ENCODE measurements at regions not wholly inside any gene's neighbourhood (a gene's known extent, or its start where the extent isn't known, plus 50 kb on each side); places are given as distances from the start of the nearest gene placed in this dataset.

GRCh38 chr2:104523921-104524320, 330.0 kb upstream of the POU3F3 start:
- Histone ChIP-seq H3K36me3 (ENCODE audit: insufficient read depth) (no peaks in the 10 kb centered on the region), H3K4me3 (IDR thresholded peaks at IDR 0.05; ENCODE audit: insufficient read depth, low read depth, low read length) (no peak overlapping the region), H4K20me1 (ENCODE audit: insufficient read depth) (no peaks in the 10 kb centered on the region), H3K4me1 (ENCODE audit: low read depth, poor library complexity, severe bottlenecking) (no peaks in the 10 kb centered on the region), H3K27me3 (ENCODE audit: insufficient read depth, low read depth) (no peaks in the 10 kb centered on the region), H3K27ac (no peak overlapping the region), H2AFZ (ENCODE audit: low read depth) (no peak overlapping the region), H3K4me2 (no peak overlapping the region), H3K9ac (no peak overlapping the region), H3K79me2 (ENCODE audit: insufficient read depth, low read depth) (no peaks in the 10 kb centered on the region)
- no peak for TF ChIP-seq CTCF (conservative IDR thresholded peaks at IDR 0.05; ENCODE audit: low read depth, low read length)

GRCh38 chr2:104528101-104528500, 325.8 kb upstream of the POU3F3 start:
- Histone ChIP-seq H3K36me3 (ENCODE audit: insufficient read depth) (no peaks in the 10 kb centered on the region), H3K27ac (no peak overlapping the region), H4K20me1 (ENCODE audit: insufficient read depth) (no peaks in the 10 kb centered on the region), H3K4me2 (no peak overlapping the region), H3K9ac (no peak overlapping the region), H3K4me1 (ENCODE audit: low read depth, poor library complexity, severe bottlenecking) (no peaks in the 10 kb centered on the region), H3K79me2 (ENCODE audit: insufficient read depth, low read depth) (no peaks in the 10 kb centered on the region), H2AFZ (ENCODE audit: low read depth) (no peak overlapping the region), H3K27me3 (ENCODE audit: insufficient read depth, low read depth) (no peaks in the 10 kb centered on the region), H3K4me3 (IDR thresholded peaks at IDR 0.05; ENCODE audit: insufficient read depth, low read depth, low read length) (no peak overlapping the region)
- TF ChIP-seq CTCF (conservative IDR thresholded peaks at IDR 0.05; ENCODE audit: low read depth, low read length): no peak

GRCh38 chr2:104531122-104531521, 322.8 kb upstream of the POU3F3 start:
- H3K79me2 ChIP-seq (ENCODE audit: insufficient read depth, low read depth): no peaks in the 10 kb centered on the region

GRCh38 chr2:104537116-104537515, 316.8 kb upstream of the POU3F3 start:
- H3K4me2 ChIP-seq: no peak overlapping the region
- no peak overlapping the region for H2AFZ ChIP-seq (ENCODE audit: low read depth)
- H3K27me3 ChIP-seq (ENCODE audit: insufficient read depth, low read depth): no peaks in the 10 kb centered on the region
- no peaks in the 10 kb centered on the region for H3K79me2 ChIP-seq (ENCODE audit: insufficient read depth, low read depth)
- no peak overlapping the region for H3K9ac ChIP-seq
- H3K36me3 ChIP-seq (ENCODE audit: insufficient read depth): no peaks in the 10 kb centered on the region
- H3K4me1 ChIP-seq (ENCODE audit: low read depth, poor library complexity, severe bottlenecking): no peaks in the 10 kb centered on the region
- no peak overlapping the region for H3K27ac ChIP-seq
- H3K4me3 ChIP-seq (IDR thresholded peaks at IDR 0.05; ENCODE audit: insufficient read depth, low read depth, low read length): no peak overlapping the region
- H4K20me1 ChIP-seq (ENCODE audit: insufficient read depth): no peaks in the 10 kb centered on the region
- TF ChIP-seq CTCF (conservative IDR thresholded peaks at IDR 0.05; ENCODE audit: low read depth, low read length): no peak

More at GRCh38 chr2:104531122-104531521, 322.8 kb upstream of the POU3F3 start:
- Histone ChIP-seq H3K4me2 (no peak overlapping the region), H3K36me3 (ENCODE audit: insufficient read depth) (no peaks in the 10 kb centered on the region), H3K4me1 (ENCODE audit: low read depth, poor library complexity, severe bottlenecking) (no peaks in the 10 kb centered on the region), H4K20me1 (ENCODE audit: insufficient read depth) (no peaks in the 10 kb centered on the region), H3K9ac (no peak overlapping the region), H3K27ac (no peak overlapping the region), H3K27me3 (ENCODE audit: insufficient read depth, low read depth) (no peaks in the 10 kb centered on the region), H2AFZ (ENCODE audit: low read depth) (no peak overlapping the region), H3K4me3 (IDR thresholded peaks at IDR 0.05; ENCODE audit: insufficient read depth, low read depth, low read length) (no peak overlapping the region)
- TF ChIP-seq CTCF (conservative IDR thresholded peaks at IDR 0.05; ENCODE audit: low read depth, low read length): no peak
